T47D (cell line): ENCODE measurements at regions not wholly inside any gene's neighbourhood (a gene's known extent, or its start where the extent isn't known, plus 50 kb on each side); places are given as distances from the start of the nearest gene placed in this dataset.
"Not testable (repeated sequence)": the region's sequence is repeated elsewhere in the genome, so short reads cannot be mapped to it uniquely, and the experiment has no call there.

Source experiments
- DNase-seq, 2 experiments: peaks; one replicate each; pipeline versions ENCODE4 v3.0.0 to v3.0.0-alpha.2; 2011 to 2012; ENCODE audit warnings: low read depth in 1 of 2, low spot score in 1 of 2
- JUND ChIP-seq: IDR thresholded peaks from 2 replicates; pipeline ENCODE4 v1.6.1; 2012; ENCODE audit warnings: low read depth
- in situ Hi-C: cut with HindIII; loops from 2 replicates; pipeline ENCODE4 v1.10.0; 2016; ENCODE audit warnings: low sequenced_read_pairs, low pct_unique_long_range_greater_than_20kb

GRCh38 chr10:53230651-53231050 is 458.1 kb upstream of the MBL2 start:
- no peak for TF ChIP-seq JUND

DNA sequence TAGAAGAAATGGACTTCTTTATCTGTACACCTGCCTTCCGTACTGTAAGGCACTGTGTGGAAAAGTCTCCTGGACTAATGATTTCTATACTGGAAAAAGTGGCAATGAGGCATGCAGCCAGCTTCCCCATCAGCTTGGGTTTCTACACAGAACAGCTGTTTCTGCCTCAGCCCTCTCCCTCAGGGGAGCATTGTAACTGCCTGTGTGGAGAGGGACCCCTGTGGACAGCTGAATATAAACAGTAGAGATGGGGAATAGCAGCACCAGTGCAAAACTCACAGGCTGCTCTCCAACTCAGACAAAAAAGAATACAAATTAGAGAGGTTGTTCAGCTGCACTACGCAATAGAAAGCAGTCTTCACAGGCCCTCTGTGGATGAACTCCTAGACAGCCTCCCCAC is 451.3 kb upstream of the MBL2 start:
- TF ChIP-seq JUND, result no peak
- DNase-seq, result no peak
- in situ Hi-C loops, result no loop called here

More at GRCh38 chr10:53230651-53231050, 458.1 kb upstream of the MBL2 start:
- DNase-seq, result no peak
- in situ Hi-C loops, result no loop called here

DNA sequence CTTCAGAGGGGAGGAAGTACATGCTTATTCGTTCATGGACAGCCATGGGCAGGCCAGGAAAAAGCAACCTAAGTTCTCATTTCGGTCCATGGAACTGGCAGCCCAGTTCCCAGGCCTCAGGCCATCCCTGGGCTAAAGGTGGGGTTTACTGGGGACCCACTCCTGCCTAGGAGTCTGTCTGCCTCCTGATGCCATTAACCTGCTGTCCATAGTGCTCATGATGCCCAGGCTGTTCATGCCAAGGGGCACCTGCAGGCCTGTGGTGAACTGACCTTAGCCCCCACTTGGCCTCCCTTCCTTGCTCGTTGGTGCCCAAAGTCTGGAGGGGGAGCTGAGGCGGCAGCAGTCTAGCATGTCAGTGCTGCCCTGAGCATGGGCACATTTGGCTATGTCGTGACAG is 450.2 kb upstream of the MBL2 start:
- no peak for DNase-seq
- TF ChIP-seq JUND, result no peak
- in situ Hi-C loops, result no loop called here

- in situ Hi-C loops, result no loop called here
- DNase-seq, result peak; percentile 9 to 72
- no peak for TF ChIP-seq JUND
Observed at GRCh38 chr10:53209944-53210611, 437.5 kb upstream of the MBL2 start.

DNA sequence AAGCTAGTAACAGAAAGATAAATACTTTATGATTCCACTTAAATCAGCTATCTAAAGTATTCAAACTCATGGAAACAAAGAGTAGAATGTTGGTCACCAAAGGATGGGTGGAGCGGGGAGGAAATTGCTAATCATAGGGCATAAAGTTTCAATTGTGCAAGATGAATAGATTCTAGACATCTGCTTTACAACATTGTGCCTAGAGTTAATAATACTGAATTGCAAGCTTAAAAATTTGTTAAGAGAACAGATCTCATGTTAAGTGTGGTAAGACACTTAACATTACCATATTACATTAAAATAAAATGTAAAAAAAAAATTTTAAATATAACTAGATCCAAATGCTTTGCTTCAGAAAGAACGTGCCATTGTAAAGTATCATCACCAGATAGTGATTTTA is 411.1 kb upstream of the MBL2 start:
- DNase-seq, result no peak
- in situ Hi-C loops, result no loop called here
- TF ChIP-seq JUND, result no peak

- in situ Hi-C loops, result no loop called here
- no peak for DNase-seq
- no peak for TF ChIP-seq JUND
Observed at GRCh38 chr10:53177468-53177867, 404.9 kb upstream of the MBL2 start.

DNA sequence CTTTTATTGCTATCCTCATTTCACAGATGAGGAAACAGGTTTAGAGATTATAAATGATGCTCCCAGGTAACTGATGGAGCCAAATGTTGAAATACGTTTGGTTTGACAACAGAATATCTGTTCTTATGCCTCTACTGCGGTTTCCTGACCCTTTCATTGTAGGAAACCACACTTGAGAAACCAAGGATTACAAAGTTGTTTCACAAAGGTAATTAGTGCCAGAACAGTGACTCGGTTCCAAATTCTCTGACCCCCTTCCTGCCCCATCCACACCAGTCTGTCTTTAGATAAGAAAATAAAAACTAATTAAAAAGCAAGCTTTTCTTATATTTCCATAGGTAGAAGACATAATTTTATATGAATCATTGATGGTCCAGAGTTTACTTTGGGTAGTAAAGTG is 393.7 kb upstream of the MBL2 start:
- TF ChIP-seq JUND, result no peak
- DNase-seq, result no peak
- in situ Hi-C loops, result no loop called here

- in situ Hi-C loops, result no loop called here
Observed at GRCh38 chr10:53162856-53163255, 390.3 kb upstream of the MBL2 start.

GRCh38 chr10:53161231-53161630 is 388.6 kb upstream of the MBL2 start:
- no peak for TF ChIP-seq JUND
- in situ Hi-C loops, result no loop called here
- no peak for DNase-seq

More at GRCh38 chr10:53162856-53163255, 390.3 kb upstream of the MBL2 start:
- no peak for TF ChIP-seq JUND
- DNase-seq, result no peak

DNA sequence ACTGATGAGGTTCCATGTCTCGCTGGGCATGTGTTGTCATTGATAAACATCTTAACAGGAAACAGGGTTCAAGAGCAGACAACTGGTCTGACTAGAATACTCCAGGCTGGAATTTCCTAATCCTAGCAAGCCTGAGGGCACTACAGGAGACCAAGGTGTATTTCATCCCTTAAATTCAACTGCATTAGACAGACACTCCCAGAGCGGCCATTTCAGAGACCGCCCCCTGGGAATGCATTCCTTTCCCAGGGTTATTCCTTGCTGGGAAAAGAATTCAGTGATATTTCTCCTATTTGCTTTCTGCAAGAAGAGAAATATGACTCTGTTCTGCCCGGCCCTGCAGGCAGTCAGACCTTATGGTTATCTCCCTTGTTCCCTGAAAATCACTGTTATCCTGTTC is 383.1 kb upstream of the MBL2 start:
- in situ Hi-C loops, DNase-seq: not testable (repeated sequence)

DNA sequence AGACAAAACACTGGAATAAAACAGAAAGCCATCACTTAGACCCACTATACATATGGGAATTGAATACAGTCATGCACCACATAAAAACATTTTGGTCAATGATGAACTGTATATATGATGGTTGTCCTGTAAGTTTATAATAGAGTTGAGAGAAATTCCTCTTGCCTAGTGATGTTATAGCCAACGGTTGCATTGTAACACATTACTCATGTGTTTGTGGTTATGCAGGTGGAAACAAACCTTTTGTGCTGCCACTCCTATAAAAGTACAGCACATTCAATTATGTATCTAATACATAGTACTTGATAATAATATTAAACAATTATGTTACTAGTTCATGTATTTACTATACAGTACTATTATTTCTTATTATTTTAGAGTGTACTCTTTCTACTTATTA is 381.2 kb upstream of the MBL2 start:
- no peak for DNase-seq
- in situ Hi-C loops, result no loop called here
- no peak for TF ChIP-seq JUND

- no peak for TF ChIP-seq JUND
- in situ Hi-C loops, result no loop called here
- DNase-seq, result peak in 1 of 2 experiments; percentile 41
Observed at GRCh38 chr10:53140506-53140905, 367.9 kb upstream of the MBL2 start.

DNA sequence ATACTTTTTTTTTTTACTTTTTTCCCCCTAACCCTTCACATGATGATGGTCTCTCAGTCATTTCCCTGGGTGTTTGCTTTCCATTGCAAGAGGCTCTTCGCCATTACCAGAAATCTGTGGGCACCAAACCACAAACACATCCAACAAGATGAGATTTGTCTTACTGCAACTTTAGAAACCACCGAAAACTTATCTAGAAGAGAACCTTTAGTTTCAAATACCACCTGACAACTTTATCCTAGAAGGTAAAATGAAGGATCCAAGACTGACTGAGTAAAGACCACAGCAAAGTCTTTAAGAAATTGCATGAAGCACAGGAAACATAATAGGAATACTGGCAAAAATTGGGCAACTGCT is 363.3 kb upstream of the MBL2 start:
- TF ChIP-seq JUND, result no peak
- in situ Hi-C loops, result no loop called here
- DNase-seq, result no peak

DNA sequence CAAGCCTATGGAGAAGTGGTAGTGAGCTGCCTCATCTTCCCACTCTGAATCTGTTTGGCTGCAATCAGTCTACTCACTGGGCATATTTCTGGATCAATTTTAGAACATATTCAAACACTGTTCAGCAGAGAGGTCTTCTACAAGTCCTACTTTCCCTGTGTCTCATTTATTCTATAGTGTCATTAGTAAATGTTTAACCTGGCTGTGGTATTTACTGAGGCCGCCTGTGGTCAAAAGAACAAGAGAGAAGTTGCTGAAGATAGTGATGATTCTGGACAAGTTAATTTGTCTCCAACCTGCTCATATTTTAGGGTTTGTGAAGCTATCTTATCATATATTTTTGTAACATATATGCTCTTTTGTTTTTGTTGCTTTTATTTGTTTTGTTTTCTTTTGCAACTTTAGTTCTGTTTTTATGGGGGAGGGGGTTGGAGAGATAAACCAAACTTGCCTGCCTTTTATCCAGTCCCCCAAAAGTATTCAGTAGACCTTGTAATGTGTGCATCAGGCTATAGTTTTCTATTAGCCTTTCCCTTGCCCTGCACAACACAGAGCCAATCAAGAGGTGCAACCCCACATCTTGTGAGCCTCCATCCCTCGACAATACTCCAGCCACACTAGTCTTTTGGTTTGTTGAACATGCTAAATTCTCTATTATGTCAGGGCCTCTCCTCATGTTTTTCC is 362.8 kb upstream of the MBL2 start:
- TF ChIP-seq JUND, result no peak
- in situ Hi-C loops, result no loop called here
- DNase-seq, result no peak
